ENCODE measurements at regions not wholly inside any gene's neighbourhood (a gene's known extent, or its start where the extent isn't known, plus 50 kb on each side); places are given as distances from the start of the nearest gene placed in this dataset.

GRCh38 chr17:77894126-77894956 lies 64.2 kb upstream of the TNRC6C start:
- CTCF ChIA-PET (ENCODE audit: partially characterized antibody): interaction anchor here (1.0 to 13.7 kb wide), 8 partner anchors 8 to 122 kb away, joined by 5 to 147 read pairs (median 6); no protein-coding TSS in a partner anchor
- Histone ChIP-seq H3K9me3 (ENCODE audit: insufficient read depth in 2 of 2, low read depth in 1 of 2, low read length in 1 of 2) (no peaks in the 10 kb centered on the region), H2BK12ac (ENCODE audit: low read depth, low read length) (no peak overlapping the region), H2AFZ (ENCODE audit: low read length) (no peak overlapping the region), H3K9ac (replicated peaks in 1 of 4; ENCODE audit: extremely low read depth in 1 of 4, low read depth in 3 of 4, low read length in 3 of 4) (no peak overlapping the region), H3K23ac (ENCODE audit: insufficient read length) (no peak overlapping the region), H2BK120ac (replicated peaks; ENCODE audit: low read depth, low read length) (no peak overlapping the region), H2BK15ac (ENCODE audit: low read length) (0 out of 2 replicates have a peak overlapping the region, but pooled peaks have one; percentile 36), H4K20me1 (replicated peaks in 1 of 2; ENCODE audit: control insufficient read depth in 1 of 2, insufficient read depth in 2 of 2, low read length in 2 of 2) (no peaks in the 10 kb centered on the region), H3K27ac (ENCODE audit: low read depth, low read length) (no peak overlapping the region), H2BK20ac (ENCODE audit: low read length) (no peak overlapping the region), H3K79me1 (ENCODE audit: low read depth, low read length) (no peaks in the 10 kb centered on the region), H3K4me3 (ENCODE audit: extremely low read depth in 1 of 4, insufficient read depth in 2 of 4, low read depth in 3 of 4, low read length in 4 of 4) (no peak overlapping the region), H4K5ac (ENCODE audit: insufficient read length, low read depth, low read length) (no peak overlapping the region), H3K79me2 (ENCODE audit: control insufficient read depth in 1 of 2, insufficient read depth in 2 of 2, low read length in 2 of 2) (no peaks in the 10 kb centered on the region), H2AK5ac (ENCODE audit: low read depth, low read length) (no peak overlapping the region), H3K36me3 (ENCODE audit: control insufficient read depth in 2 of 4, insufficient read depth in 4 of 4, low read length in 3 of 4) (no peaks in the 10 kb centered on the region), H3K56ac (replicated peaks; ENCODE audit: insufficient read length, low read depth, low read length) (no peak overlapping the region), H3K4ac (replicated peaks; ENCODE audit: insufficient read length, low read depth, low read length) (no peak overlapping the region), H4K8ac (ENCODE audit: extremely low read depth, insufficient read depth, low read length) (no peak overlapping the region), H3K14ac (ENCODE audit: insufficient read length) (no peak overlapping the region), H2BK5ac (ENCODE audit: low read depth, low read length) (no peak overlapping the region), H3K4me2 (ENCODE audit: insufficient read depth in 1 of 2, low read depth in 2 of 2, low read length in 2 of 2) (no peak overlapping the region), H3K18ac (ENCODE audit: extremely low read depth, low read length) (no peak overlapping the region), H3K27me3 (replicated peaks in 1 of 4; ENCODE audit: control insufficient read depth in 3 of 4, extremely low read depth in 1 of 4, insufficient read depth in 3 of 4, low read length in 3 of 4) (peaks cover 0 to 7% (median 2%) of the 10 kb centered on the region in 4 experiments; a peak in 3 of 7 replicates), H4K91ac (replicated peaks; ENCODE audit: insufficient read length, low read length) (no peak overlapping the region), H3K4me1 (replicated peaks in 1 of 4; ENCODE audit: control insufficient read depth in 3 of 4, insufficient read depth in 4 of 4, low read length in 3 of 4) (no peaks in the 10 kb centered on the region; a peak in 2 of 7 replicates), H3K23me2 (ENCODE audit: low read depth, low read length) (no peaks in the 10 kb centered on the region)
- FAIRE-seq (no peak), DNase-seq (ENCODE audit: low read depth in 1 of 2, low spot score in 2 of 2) (no peak)
- WGBS, 2 experiments (ENCODE audit: extremely low coverage in 1 of 2, insufficient coverage in 1 of 2, insufficient read length in 1 of 2, insufficient replicate concordance in 2 of 2, low coverage in 1 of 2, low lambda C conversion rate in 2 of 2, missing lambda C conversion rate in 1 of 2): 90% methylated on average over 14 of the region's 14 CpGs; no CpG with 5 or more reads in 1 of the 2 experiments
- POLR2A ChIA-PET (ENCODE audit: partially characterized antibody): interaction anchor here (1.1 to 1.3 kb wide), 3 partner anchors 29 to 64 kb away, joined by 3 to 4 read pairs (median 3); partner anchors contain the start of gene TNRC6C
